Body of pancreas (tissue), 4 donors: ENCODE measurements at regions not wholly inside any gene's neighbourhood (a gene's known extent, or its start where the extent isn't known, plus 50 kb on each side); places are given as distances from the start of the nearest gene placed in this dataset.

Experiments
- CTCF ChIP-seq, 7 experiments: fragments of 450-650 bp in 4 of 7; fragments of 200-600 bp in 3 of 7; sonication (generic) in 3 of 7; IDR thresholded peaks; one replicate each; pipeline ENCODE4 v1.5.1; 2016 to 2019; ENCODE audit warnings: antibody characterized with exemption in 7 of 7
- POLR2A ChIP-seq, 3 donors: fragments of 450-650 bp; IDR thresholded peaks; one replicate each; pipeline ENCODE4 v1.6.1; 2016; ENCODE audit warnings: antibody characterized with exemption in 3 of 3, mild to moderate bottlenecking in 2 of 3

DNA sequence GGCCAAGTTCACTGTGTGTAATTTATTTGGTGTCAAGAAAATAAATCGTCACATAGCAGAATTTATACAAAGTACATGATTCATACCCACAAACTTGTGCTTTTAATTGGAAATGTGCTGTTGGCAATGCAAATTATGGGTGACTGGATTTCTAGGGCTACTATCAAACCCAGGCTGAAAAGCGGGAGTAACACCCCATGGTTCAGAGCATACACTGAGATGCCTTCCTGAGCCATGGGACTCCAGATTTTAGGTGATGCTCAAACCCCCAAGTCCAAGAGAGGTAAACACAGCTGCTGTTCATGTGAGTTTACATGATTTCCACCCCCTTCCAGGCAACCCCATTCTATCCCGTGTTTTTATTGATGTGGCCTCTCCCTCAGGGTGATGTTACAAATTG, 565.9 kb upstream of the ID2 start:
- TF ChIP-seq CTCF (IDR thresholded peaks at IDR 0.05) (no peak), POLR2A (IDR thresholded peaks at IDR 0.05) (no peak)
